ENCODE measurements at regions not wholly inside any gene's neighbourhood (a gene's known extent, or its start where the extent isn't known, plus 50 kb on each side); places are given as distances from the start of the nearest gene placed in this dataset.

- POLR2A ChIA-PET = no interaction called here
- H3K36me3 ChIP-seq (ENCODE audit: control insufficient read depth, insufficient read depth, low read length) = no peaks in the 10 kb centered on the region
- BruUV-seq (replicated peaks) = no TSS peak
- intact Hi-C loops (cut with micrococcal nuclease; ENCODE audit: unreplicated experiment) = no loop called here
- ATAC-seq = no peak
- H3K4me1 ChIP-seq (ENCODE audit: control insufficient read depth, insufficient read depth, low read length) = no peaks in the 10 kb centered on the region
- no peak overlapping the region for H3K4me3 ChIP-seq (ENCODE audit: low read depth in 2 of 2, low read length in 2 of 2)
- no peaks in the 10 kb centered on the region for H3K27me3 ChIP-seq (ENCODE audit: control insufficient read depth, insufficient read depth, low read length)
- CTCF ChIA-PET = no interaction called here
- H3K27ac ChIP-seq (ENCODE audit: low read length) = no peak overlapping the region
- in situ Hi-C loops (cut with HindIII; ENCODE audit: low pct_unique_long_range_greater_than_20kb, low sequenced_read_pairs) = no loop called here
- TF ChIP-seq POLR2AphosphoS5 (IDR thresholded peaks at IDR 0.05; ENCODE audit: low read depth, low read length) = no peak
- TF ChIP-seq REST (IDR thresholded peaks at IDR 0.05; ENCODE audit: insufficient read depth in 1 of 2, low read depth in 2 of 2, low read length in 1 of 2) = no peak
- TF ChIP-seq CTCF (IDR thresholded peaks at IDR 0.05) = no peak
- no peak for TF ChIP-seq SIN3A (IDR thresholded peaks at IDR 0.05; ENCODE audit: borderline replicate concordance, insufficient read depth, low read depth, low read length)
- no peak for TF ChIP-seq TCF7L2 (IDR thresholded peaks at IDR 0.05; ENCODE audit: low read depth, low read length)
- no peaks in the 10 kb centered on the region for H3K9me3 ChIP-seq (ENCODE audit: control insufficient read depth, insufficient read depth, low read depth, low read length)
- no peak for DNase-seq (ENCODE audit: low read depth, low spot score)
Observed at GRCh38 chr14:82432301-82433105, 898.9 kb upstream of the SEL1L start.

GRCh38 chr14:82438436-82438835 lies 904.8 kb upstream of the SEL1L start:
- ChIA-PET POLR2A (no interaction called here), CTCF (no interaction called here)
- no peak for TF ChIP-seq SIN3A (IDR thresholded peaks at IDR 0.05; ENCODE audit: borderline replicate concordance, insufficient read depth, low read depth, low read length)
- no peak for TF ChIP-seq TCF7L2 (IDR thresholded peaks at IDR 0.05; ENCODE audit: low read depth, low read length)
- DNase-seq (ENCODE audit: low read depth, low spot score) = no peak
- H3K27me3 ChIP-seq (ENCODE audit: control insufficient read depth, insufficient read depth, low read length) = no peaks in the 10 kb centered on the region
- H3K9me3 ChIP-seq (ENCODE audit: control insufficient read depth, insufficient read depth, low read depth, low read length) = no peaks in the 10 kb centered on the region
- ATAC-seq = no peak
- no peak overlapping the region for H3K27ac ChIP-seq (ENCODE audit: low read length)
- no peaks in the 10 kb centered on the region for H3K36me3 ChIP-seq (ENCODE audit: control insufficient read depth, insufficient read depth, low read length)
- in situ Hi-C loops (cut with HindIII; ENCODE audit: low pct_unique_long_range_greater_than_20kb, low sequenced_read_pairs) = no loop called here
- no peaks in the 10 kb centered on the region for H3K4me1 ChIP-seq (ENCODE audit: control insufficient read depth, insufficient read depth, low read length)
- BruUV-seq (replicated peaks) = no TSS peak
- no peak overlapping the region for H3K4me3 ChIP-seq (ENCODE audit: low read depth in 2 of 2, low read length in 2 of 2)
- intact Hi-C loops (cut with micrococcal nuclease; ENCODE audit: unreplicated experiment) = no loop called here

GRCh38 chr14:82441270-82441669 lies 907.6 kb upstream of the SEL1L start:
- no peak overlapping the region for H3K4me3 ChIP-seq (ENCODE audit: low read depth in 2 of 2, low read length in 2 of 2)
- H3K36me3 ChIP-seq (ENCODE audit: control insufficient read depth, insufficient read depth, low read length) = no peaks in the 10 kb centered on the region
- DNase-seq (ENCODE audit: low read depth, low spot score) (no peak), ATAC-seq (no peak)
- intact Hi-C loops (cut with micrococcal nuclease; ENCODE audit: unreplicated experiment) = no loop called here
- ChIA-PET CTCF (no interaction called here), POLR2A (no interaction called here)
- BruUV-seq (replicated peaks) = no TSS peak
- no peaks in the 10 kb centered on the region for H3K27me3 ChIP-seq (ENCODE audit: control insufficient read depth, insufficient read depth, low read length)
- no peaks in the 10 kb centered on the region for H3K4me1 ChIP-seq (ENCODE audit: control insufficient read depth, insufficient read depth, low read length)
- no peak overlapping the region for H3K27ac ChIP-seq (ENCODE audit: low read length)
- in situ Hi-C loops (cut with HindIII; ENCODE audit: low pct_unique_long_range_greater_than_20kb, low sequenced_read_pairs) = no loop called here
- H3K9me3 ChIP-seq (ENCODE audit: control insufficient read depth, insufficient read depth, low read depth, low read length) = no peaks in the 10 kb centered on the region
- TF ChIP-seq CTCF (IDR thresholded peaks at IDR 0.05) (no peak), REST (IDR thresholded peaks at IDR 0.05; ENCODE audit: insufficient read depth in 1 of 2, low read depth in 2 of 2, low read length in 1 of 2) (no peak), SIN3A (IDR thresholded peaks at IDR 0.05; ENCODE audit: borderline replicate concordance, insufficient read depth, low read depth, low read length) (no peak), POLR2AphosphoS5 (IDR thresholded peaks at IDR 0.05; ENCODE audit: low read depth, low read length) (no peak), TCF7L2 (IDR thresholded peaks at IDR 0.05; ENCODE audit: low read depth, low read length) (no peak)
